Neural crest cell (in vitro differentiated cells): ENCODE measurements at regions not wholly inside any gene's neighbourhood (a gene's known extent, or its start where the extent isn't known, plus 50 kb on each side); places are given as distances from the start of the nearest gene placed in this dataset.

ENCODE experiments used
- DNase-seq: peaks from one replicate; pipeline ENCODE4 v3.0.0; 2021; ENCODE audit warnings: low read depth, mixed read lengths, low spot score
- H3K27ac Mint-ChIP-seq: one replicate; pipeline ENCODE4 v1.8.0; 2021; ENCODE audit warnings: mild to moderate bottlenecking, mixed read lengths; ENCODE audit not compliant: unreplicated experiment
- H3K27me3 Mint-ChIP-seq: 2 replicates; pipeline ENCODE4 v1.8.0; 2021; ENCODE audit warnings: low read depth, mild to moderate bottlenecking, mixed read lengths
- H3K36me3 Mint-ChIP-seq: 2 replicates; pipeline ENCODE4 v1.8.0; 2021; ENCODE audit warnings: low read depth, mild to moderate bottlenecking, mixed read lengths
- H3K4me1 Mint-ChIP-seq: 2 replicates; pipeline ENCODE4 v1.8.0; 2021; ENCODE audit warnings: mixed read lengths
- H3K4me3 Mint-ChIP-seq: one replicate; pipeline ENCODE4 v1.8.0; 2021; ENCODE audit warnings: mild to moderate bottlenecking, mixed read lengths
- H3K9me3 Mint-ChIP-seq: 2 replicates; pipeline ENCODE4 v1.8.0; 2021; ENCODE audit warnings: mixed read lengths
- CTCF ChIP-seq: fragments of 200-600 bp; sonication (generic); conservative IDR thresholded peaks from 2 replicates; pipeline ENCODE4 v1.5.0; 2021; ENCODE audit warnings: antibody characterized with exemption, mild to moderate bottlenecking

- H3K27me3 Mint-ChIP-seq = no peaks in the 10 kb centered on the region
- no peak for DNase-seq
- H3K9me3 Mint-ChIP-seq = no peaks in the 10 kb centered on the region
- H3K27ac Mint-ChIP-seq = no peak overlapping the region
- no peaks in the 10 kb centered on the region for H3K36me3 Mint-ChIP-seq
- no peaks in the 10 kb centered on the region for H3K4me1 Mint-ChIP-seq
- no peak overlapping the region for H3K4me3 Mint-ChIP-seq
- TF ChIP-seq CTCF = no peak
These were observed 65.7 kb downstream of the TMEM18 start for GRCh38 chr2:611519-611918.

GRCh38 chr2:610491-610890, 66.7 kb downstream of the TMEM18 start:
- Mint-ChIP-seq H3K36me3 (no peaks in the 10 kb centered on the region), H3K27me3 (no peaks in the 10 kb centered on the region), H3K27ac (no peak overlapping the region), H3K4me1 (no peaks in the 10 kb centered on the region), H3K9me3 (no peaks in the 10 kb centered on the region), H3K4me3 (no peak overlapping the region)
- DNase-seq = no peak
- TF ChIP-seq CTCF = no peak

DNA sequence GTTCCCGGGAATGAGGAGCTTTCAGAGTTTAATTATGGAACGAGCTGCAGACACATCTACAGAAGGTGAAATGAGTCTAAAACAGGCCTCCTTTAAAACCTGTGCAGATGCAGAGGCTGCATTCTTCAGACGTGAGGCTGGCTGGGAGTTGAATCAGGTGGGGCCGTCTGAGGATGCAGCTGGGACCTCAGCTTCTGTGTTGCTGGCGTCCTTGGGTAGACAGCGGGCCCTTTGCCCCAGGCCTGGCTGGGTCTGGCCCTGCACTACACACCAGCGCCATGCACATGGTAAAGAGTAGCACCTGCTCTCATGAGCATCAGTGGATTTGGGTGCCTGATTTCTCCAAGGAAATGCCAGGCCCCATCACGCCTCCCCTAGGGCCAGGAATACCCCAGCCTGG, 67.3 kb downstream of the TMEM18 start:
- peak overlapping the region; percentile 54 for H3K27ac Mint-ChIP-seq

GRCh38 chr2:609449-609848, 67.8 kb downstream of the TMEM18 start:
- no peaks in the 10 kb centered on the region for H3K4me1 Mint-ChIP-seq
- H3K9me3 Mint-ChIP-seq = no peaks in the 10 kb centered on the region
- H3K27me3 Mint-ChIP-seq = no peaks in the 10 kb centered on the region
- H3K27ac Mint-ChIP-seq = peak overlapping the region; percentile 54
- no peak for TF ChIP-seq CTCF
- no peak for DNase-seq
- no peaks in the 10 kb centered on the region for H3K36me3 Mint-ChIP-seq
- H3K4me3 Mint-ChIP-seq = no peak overlapping the region

More for the DNA sequence above, 67.3 kb downstream of the TMEM18 start:
- Mint-ChIP-seq H3K36me3 (no peaks in the 10 kb centered on the region), H3K9me3 (no peaks in the 10 kb centered on the region), H3K4me1 (no peaks in the 10 kb centered on the region), H3K27me3 (no peaks in the 10 kb centered on the region), H3K4me3 (no peak overlapping the region)
- TF ChIP-seq CTCF = no peak
- DNase-seq = no peak

DNA sequence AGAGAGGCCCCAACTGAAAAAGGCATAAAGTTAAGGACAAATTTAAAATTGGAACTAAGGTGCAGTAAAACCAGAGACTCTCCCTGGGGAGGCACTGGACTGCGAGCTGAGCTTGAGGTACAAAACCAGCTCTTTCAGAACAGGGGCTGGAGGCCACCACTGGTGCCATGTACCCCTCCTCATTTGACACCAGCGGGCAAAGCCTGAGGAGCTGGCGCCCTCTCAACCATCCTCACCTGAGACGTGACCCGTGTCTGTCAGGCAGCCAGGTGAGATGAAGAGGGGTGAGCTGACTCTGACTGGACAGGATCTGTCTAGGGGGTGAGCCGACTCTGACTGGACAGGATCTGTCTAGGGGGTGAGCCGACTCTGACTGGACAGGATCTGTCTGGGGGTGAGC, 68.5 kb downstream of the TMEM18 start:
- no peak overlapping the region for H3K4me3 Mint-ChIP-seq
- H3K27ac Mint-ChIP-seq = no peak overlapping the region
- TF ChIP-seq CTCF = no peak
- no peaks in the 10 kb centered on the region for H3K9me3 Mint-ChIP-seq
- no peaks in the 10 kb centered on the region for H3K36me3 Mint-ChIP-seq
- no peak for DNase-seq
- H3K27me3 Mint-ChIP-seq = no peaks in the 10 kb centered on the region
- no peaks in the 10 kb centered on the region for H3K4me1 Mint-ChIP-seq

DNA sequence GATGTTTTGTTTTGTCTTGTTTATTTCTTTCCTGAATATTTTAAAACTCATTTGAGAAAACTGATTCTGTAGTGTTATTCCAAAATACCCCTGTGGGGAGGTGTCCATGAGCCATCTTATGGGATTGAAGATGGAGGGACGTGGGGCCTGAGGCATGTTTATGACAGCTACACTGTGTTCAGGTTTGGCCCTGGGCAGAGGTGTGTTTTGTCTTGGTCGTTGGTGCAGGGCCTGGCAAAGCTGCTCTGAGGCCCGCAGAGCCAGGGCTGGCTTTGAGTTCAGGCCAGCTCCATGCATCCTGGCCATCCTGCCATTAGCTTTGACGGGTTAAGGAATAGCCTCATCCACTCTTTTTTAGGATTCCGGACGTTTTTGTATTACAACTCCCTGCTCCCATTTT, 68.9 kb downstream of the TMEM18 start:
- no peak for TF ChIP-seq CTCF
- H3K27me3 Mint-ChIP-seq = no peaks in the 10 kb centered on the region
- H3K9me3 Mint-ChIP-seq = no peaks in the 10 kb centered on the region
- no peaks in the 10 kb centered on the region for H3K4me1 Mint-ChIP-seq
- H3K27ac Mint-ChIP-seq = no peak overlapping the region
- no peaks in the 10 kb centered on the region for H3K36me3 Mint-ChIP-seq
- no peak for DNase-seq
- H3K4me3 Mint-ChIP-seq = no peak overlapping the region
